GM12891 (cell line): ENCODE measurements at regions not wholly inside any gene's neighbourhood (a gene's known extent, or its start where the extent isn't known, plus 50 kb on each side); places are given as distances from the start of the nearest gene placed in this dataset.
A peak's percentile ranks its signal among the peaks of the same experiment; 100 is the strongest.

Source experiments
- DNase-seq: peaks from one replicate; pipeline ENCODE4 v3.0.0; 2011; ENCODE audit warnings: low spot score; ENCODE audit not compliant: insufficient read length
- FAIRE-seq: peaks from 2 replicates; lab custom pipeline; 2011; peaks lifted over from hg19 to GRCh38; lab: Jason Lieb, UNC
- PAX5 ChIP-seq: IDR thresholded peaks from 2 replicates; pipeline ENCODE4 v1.6.1; 2011; ENCODE audit warnings: low read length, moderate library complexity, mild to moderate bottlenecking; ENCODE audit not compliant: insufficient read depth, severe bottlenecking
- POLR2A ChIP-seq: IDR thresholded peaks from 2 replicates; pipeline ENCODE4 v1.6.1; 2011; ENCODE audit warnings: low read depth, low read length, control low read depth
- POLR2AphosphoS5 ChIP-seq: IDR thresholded peaks from 2 replicates; pipeline ENCODE4 v1.6.1; 2011; ENCODE audit warnings: low read depth, low read length, control low read depth
- POU2F2 ChIP-seq: IDR thresholded peaks from 2 replicates; pipeline ENCODE4 v1.6.1; 2011; ENCODE audit warnings: low read depth, mild to moderate bottlenecking, control low read depth, low read length, moderate library complexity
- SPI1 ChIP-seq: IDR thresholded peaks from 2 replicates; pipeline ENCODE4 v1.6.1; 2011; ENCODE audit warnings: low read depth, low read length, control low read depth
- TAF1 ChIP-seq: IDR thresholded peaks from 2 replicates; pipeline ENCODE4 v1.6.1; 2011; ENCODE audit warnings: low read depth, low read length, control low read depth

DNA sequence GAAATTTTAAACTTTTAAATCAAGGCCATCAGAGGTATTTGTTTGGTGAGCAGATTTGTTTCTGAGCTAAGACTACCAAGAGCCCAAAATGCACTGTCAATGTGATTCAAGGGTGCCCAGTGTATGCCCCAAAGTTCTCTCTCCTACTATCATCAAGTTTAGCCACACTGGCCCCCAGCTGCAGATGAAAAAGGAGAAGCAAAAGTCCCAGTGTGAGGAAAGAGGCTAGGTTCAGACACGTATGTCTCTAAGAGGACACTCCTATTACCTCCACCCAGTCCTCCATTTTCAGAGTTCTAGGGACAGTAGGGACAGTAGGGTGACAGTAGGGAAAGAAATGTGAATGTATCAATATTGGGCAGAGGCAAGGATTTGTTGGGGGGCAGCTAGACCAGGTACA is 230.8 kb downstream of the CD83 start:
- DNase-seq (no peak), FAIRE-seq (no peak)
- no peak for TF ChIP-seq SPI1
- no peak for TF ChIP-seq POU2F2
- TF ChIP-seq TAF1: no peak
- TF ChIP-seq POLR2AphosphoS5: no peak
- TF ChIP-seq PAX5: no peak
- no peak for TF ChIP-seq POLR2A

DNA sequence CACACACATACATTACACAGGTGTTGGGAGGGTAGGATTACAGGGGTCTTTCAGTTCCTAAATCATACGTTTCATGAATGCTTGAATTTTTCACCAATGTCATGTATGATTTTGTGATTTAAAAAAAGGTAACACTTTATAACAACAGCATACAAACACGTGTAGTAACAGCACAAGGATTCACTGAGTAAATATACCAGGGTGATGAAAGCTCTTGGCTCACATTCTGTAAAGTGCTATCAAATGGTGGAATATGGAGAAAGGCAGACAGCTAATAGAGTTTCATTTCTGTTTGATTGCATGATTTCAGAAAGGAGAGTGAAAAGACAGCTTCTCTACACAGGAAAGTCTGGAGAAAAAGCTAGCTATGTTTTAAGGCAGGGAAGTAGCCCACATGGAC is 231.9 kb downstream of the CD83 start:
- no peak for FAIRE-seq
- no peak for DNase-seq
- TF ChIP-seq POLR2A: no peak

DNA sequence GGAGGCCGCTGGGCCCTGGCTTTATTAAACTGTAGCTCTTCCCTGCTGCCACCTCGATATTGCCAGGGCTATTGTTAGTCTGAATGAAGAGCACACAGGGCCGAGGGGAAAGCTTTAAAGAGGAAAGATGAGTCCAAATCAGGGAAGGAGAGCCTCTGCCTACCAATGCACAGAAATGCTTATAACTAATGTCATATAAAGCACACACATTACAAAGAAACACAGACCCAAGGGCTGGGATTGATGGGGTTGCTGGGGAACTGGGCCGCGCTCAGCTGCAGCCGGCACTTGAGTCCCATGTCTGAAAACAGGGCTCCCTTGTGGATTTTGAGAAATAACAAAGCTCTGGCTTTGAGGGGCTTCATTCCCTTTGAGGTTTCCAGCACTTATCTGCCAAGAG is 232.6 kb downstream of the CD83 start:
- TF ChIP-seq TAF1: no peak
- TF ChIP-seq SPI1: no peak
- TF ChIP-seq POU2F2: no peak
- no peak for TF ChIP-seq POLR2AphosphoS5
- TF ChIP-seq PAX5: no peak
- no peak for TF ChIP-seq POLR2A
- no peak for DNase-seq
- no peak for FAIRE-seq

DNA sequence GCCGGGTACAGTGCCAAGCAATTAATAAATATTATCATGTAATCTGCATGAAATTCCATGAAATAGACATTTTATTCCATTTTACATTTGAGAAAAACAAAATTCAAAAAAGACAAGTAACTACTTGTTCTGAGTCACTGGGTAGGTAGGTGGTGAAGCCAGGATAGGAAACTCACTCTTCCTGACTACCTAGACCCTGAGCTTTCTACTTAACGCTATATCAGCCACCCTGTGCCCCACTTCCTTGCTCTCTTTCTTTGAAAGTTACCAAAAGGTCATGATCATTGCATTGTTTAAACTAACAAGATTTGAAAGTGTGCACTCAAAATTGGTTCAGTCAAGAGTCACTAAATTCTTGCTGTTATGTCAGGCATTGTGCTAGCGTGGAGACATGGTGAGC is 235.7 kb downstream of the CD83 start:
- FAIRE-seq (no peak), DNase-seq (no peak)
- TF ChIP-seq POLR2AphosphoS5 (no peak), POLR2A (no peak), POU2F2 (no peak), TAF1 (no peak), PAX5 (no peak), SPI1 (no peak)

DNA sequence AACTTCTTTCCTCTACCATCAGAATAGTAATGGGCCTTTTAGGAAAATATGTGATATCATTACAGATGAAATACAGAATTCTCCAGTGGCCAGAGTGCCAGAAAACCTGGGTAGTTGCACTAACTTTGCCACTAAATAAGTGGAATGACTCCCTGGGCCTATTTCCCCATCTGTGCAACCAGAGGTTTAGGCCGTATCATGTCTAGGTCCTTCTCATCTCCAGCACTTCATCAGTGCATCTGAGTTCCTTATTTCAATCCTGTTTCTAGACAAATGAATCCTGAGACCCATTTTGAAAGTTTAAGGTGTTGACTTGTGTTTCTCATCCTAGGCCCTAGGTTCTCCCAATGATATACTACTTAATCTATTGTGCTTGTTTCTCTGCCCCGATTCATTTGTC is 236.2 kb downstream of the CD83 start:
- TF ChIP-seq POLR2A (no peak), POU2F2 (no peak)
- FAIRE-seq (no peak), DNase-seq (no peak)

DNA sequence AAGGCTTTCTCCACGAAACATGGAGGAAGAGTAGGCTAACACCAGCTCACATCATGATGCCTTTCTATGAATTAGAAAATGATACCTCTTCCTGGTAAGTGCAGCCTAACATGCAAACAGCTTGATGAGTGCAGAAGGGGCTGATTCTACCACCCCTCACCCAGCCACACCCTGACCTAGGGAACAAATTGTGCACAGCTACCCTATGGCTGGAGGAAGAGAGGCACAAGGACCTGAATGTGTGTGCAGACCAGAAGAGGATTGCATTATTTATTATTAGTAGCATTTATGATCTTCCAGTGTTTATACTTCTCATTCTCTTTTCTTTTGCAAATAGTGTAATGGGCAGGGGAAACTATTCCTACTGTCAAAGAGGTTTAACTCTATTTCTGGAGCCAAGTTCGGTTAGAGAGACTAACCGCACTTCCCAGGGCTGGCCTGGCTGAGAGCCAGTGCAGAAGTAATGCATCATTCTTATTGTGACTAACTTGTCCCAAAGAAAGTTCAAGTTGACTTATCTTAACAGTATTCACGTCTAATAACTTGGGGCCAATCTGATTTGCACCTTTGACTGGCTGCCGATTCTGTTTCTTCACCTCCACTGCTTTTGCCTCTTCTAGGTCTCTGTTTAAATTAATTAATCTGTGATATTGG is 237.5 kb downstream of the CD83 start:
- DNase-seq: no peak
- FAIRE-seq: no peak
- TF ChIP-seq TAF1 (no peak), POLR2A (no peak), PAX5 (no peak), SPI1 (no peak), POLR2AphosphoS5 (no peak), POU2F2 (no peak)

DNA sequence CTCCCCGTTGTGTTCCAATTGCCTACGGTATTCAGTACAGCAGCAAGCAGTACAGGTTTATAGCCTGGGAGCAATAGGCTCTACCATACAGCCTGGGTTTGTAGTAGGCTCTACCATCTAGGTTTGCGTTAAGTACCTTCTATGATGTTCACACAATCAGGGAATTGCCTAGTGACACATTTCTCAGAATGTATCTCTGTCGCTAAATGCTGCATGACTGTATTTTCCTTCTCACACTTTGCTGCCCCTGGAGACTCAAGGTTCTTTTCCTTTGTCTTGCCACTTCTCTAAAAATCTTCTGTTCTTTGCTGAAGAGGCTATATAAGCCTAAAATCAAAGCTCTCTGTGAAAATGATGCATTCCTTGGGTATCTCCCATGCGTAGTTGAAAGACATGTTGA is 241.9 kb downstream of the CD83 start:
- DNase-seq (no peak), FAIRE-seq (peak; percentile 16)
- no peak for TF ChIP-seq POU2F2
- no peak for TF ChIP-seq TAF1
- TF ChIP-seq POLR2A: no peak
- TF ChIP-seq SPI1: 0 out of 2 replicates have a peak, but pooled peaks have one; percentile 3
- TF ChIP-seq POLR2AphosphoS5: no peak
- no peak for TF ChIP-seq PAX5

DNA sequence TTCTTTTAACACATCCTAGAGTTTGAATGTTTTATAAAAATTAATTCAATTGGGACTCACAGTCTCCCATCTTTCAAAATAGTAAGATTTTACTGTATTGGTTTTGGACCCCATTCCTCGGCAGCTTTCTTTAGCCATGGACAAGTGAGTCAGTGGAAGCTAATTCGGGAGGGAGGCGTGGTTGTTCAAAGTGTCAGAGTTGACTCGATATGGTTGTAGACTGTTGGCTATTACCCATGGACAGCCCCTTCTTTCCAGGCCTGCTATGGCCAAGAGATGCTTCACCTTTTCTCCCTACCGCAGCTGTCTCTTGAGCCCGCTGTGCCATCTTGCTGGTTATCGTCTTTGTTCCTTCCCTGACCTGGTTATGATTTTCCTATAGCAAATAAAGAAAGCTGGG is 243.0 kb downstream of the CD83 start:
- FAIRE-seq: no peak
- DNase-seq: no peak
- TF ChIP-seq TAF1: no peak
- no peak for TF ChIP-seq POLR2A
- TF ChIP-seq SPI1: no peak
- TF ChIP-seq PAX5: no peak
- TF ChIP-seq POLR2AphosphoS5: no peak
- TF ChIP-seq POU2F2: no peak

DNA sequence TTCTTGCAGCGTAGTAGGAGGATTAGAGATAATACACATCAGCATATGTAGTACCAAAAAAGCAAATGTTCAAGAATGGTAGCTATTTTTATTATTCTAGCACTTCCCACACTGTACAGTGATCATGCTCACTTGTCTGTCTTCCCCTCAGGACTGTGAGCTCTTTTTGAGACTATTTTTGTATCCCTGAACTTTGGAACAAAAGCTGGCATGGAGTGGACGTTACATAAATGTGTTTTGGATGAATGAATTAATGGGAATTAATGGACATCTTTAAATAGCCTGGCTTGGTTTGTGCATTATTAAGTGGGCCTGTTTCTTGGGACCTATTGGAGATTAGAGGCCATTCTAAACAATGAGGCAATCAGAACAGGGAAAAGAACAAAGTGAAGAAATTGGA is 243.7 kb downstream of the CD83 start:
- TF ChIP-seq TAF1 (no peak), POLR2A (no peak), PAX5 (no peak), SPI1 (no peak), POU2F2 (no peak), POLR2AphosphoS5 (no peak)
- DNase-seq: no peak
- FAIRE-seq: no peak

DNA sequence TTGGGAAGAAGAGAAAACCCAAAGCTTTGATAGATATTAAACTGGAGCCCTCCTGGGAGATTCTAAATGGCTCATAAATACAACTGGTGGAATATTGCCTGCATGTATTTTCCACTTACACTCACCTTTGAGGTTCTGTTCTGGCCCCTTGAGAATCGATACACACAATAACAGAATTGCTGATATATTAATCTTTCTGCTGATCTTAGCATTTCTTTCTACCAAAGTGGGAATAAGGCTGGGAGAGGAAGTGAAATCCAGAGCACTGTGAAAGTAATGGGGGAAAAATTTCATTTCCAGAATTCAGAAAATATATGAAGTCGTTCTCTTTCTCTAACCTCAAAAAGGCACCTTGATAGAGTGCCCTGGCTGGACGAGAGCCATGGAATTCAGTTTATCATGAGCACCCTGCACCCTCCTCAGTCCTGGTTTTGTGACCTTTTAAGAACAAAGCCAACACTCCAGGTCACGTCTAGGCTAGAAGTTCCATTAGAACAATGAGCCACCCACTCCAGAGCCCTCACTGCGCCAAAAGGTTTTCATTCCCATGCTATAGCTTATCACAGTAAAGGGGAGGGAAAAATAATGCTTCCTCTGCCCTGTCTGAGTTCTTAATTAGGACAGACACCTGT is 244.5 kb downstream of the CD83 start:
- no peak for TF ChIP-seq POU2F2
- no peak for TF ChIP-seq TAF1
- FAIRE-seq (no peak), DNase-seq (no peak)

DNA sequence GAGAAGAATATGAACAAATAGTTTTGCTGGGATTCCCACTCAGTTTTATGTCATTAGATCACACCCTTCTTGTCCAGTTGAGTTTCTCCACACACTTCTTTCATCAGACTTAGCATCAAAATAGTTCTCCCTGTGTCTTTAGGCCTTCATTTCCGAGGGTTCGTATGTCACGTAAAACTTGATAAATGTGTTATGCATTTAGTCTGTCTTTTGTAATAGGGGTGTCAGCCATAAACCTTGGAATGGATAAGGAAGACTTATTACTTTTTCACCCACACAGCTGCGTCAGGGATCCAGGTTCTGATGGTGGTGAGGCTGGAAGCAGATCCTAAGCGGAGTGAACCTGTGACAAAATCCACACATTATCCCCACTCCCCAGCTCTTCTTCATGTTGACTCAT is 246.8 kb downstream of the CD83 start:
- FAIRE-seq: no peak
- DNase-seq: no peak
- no peak for TF ChIP-seq POLR2A
